Adrenal gland (tissue), 9 donors: ENCODE measurements at regions not wholly inside any gene's neighbourhood (a gene's known extent, or its start where the extent isn't known, plus 50 kb on each side); places are given as distances from the start of the nearest gene placed in this dataset.

Experiments used
- DNase-seq, 7 donors: peaks; one replicate each; pipeline ENCODE4 v3.0.0-alpha.2; 2019 to 2020
- H3K27ac ChIP-seq, 5 donors: fragments of 200-600 bp; sonication (generic) in 4 of 5; 1 replicate in 3 of 5; 2 replicates in 2 of 5; pipeline versions ENCODE4 v1.5.1 to v1.8.0; 2016 to 2020; ENCODE audit warnings: mild to moderate bottlenecking in 1 of 5
- H3K27me3 ChIP-seq: fragments of 200-600 bp; 2 replicates; pipeline ENCODE4 v1.8.0; 2021
- H3K36me3 ChIP-seq, 2 donors: fragments of 200-600 bp; replicated peaks in 1 of 2; 1 replicate in 1 of 2; 2 replicates in 1 of 2; pipeline versions ENCODE4 v1.5.1 to v1.8.0; 2018 to 2022
- H3K4me1 ChIP-seq, 2 donors: fragments of 200-600 bp; replicated peaks in 1 of 2; 1 replicate in 1 of 2; 2 replicates in 1 of 2; pipeline versions ENCODE4 v1.5.1 to v1.8.0; 2018 to 2021
- H3K4me3 ChIP-seq, 4 donors: fragments of 200-600 bp; sonication (generic) in 3 of 4; one replicate each; pipeline ENCODE4 v1.5.1; 2016 to 2018
- H3K9me3 ChIP-seq, 3 donors: fragments of 200-600 bp; sonication (generic) in 1 of 3; replicated peaks in 1 of 3; 1 replicate in 2 of 3; 2 replicates in 1 of 3; pipeline versions ENCODE4 v1.5.1 to v1.8.0; 2016 to 2021
- POLR2A ChIP-seq, 2 donors: fragments of 450-650 bp; IDR thresholded peaks; one replicate each; pipeline ENCODE4 v1.6.1; 2017; ENCODE audit warnings: antibody characterized with exemption in 2 of 2, mild to moderate bottlenecking in 2 of 2, moderate library complexity in 1 of 2
- WGBS, 4 donors: extraction: QIAGEN DNeasy Blood & Tissue Kit in 2 of 4; methylation state at CpG; one replicate each; pipeline versions ENCODE4 v1.1.5 to v1.1.7; 2013 to 2017; 5-methylcytosine and 5-hydroxymethylcytosine counted together
- intact Hi-C, 2 donors: fragments of 100-400 bp; cut with DNase I; formaldehyde crosslinking; loops; one replicate each; pipeline versions ENCODE4 v1.14.1 to v1.15.0; 2022 to 2023
- TF ChIP-seq, protein P1 (sequence below), 6 experiments: fragments of 450-650 bp in 4 of 6; fragments of 200-600 bp in 2 of 6; sonication (generic) in 1 of 6; IDR thresholded peaks; 1 replicate in 5 of 6; 2 replicates in 1 of 6; pipeline versions ENCODE4 v1.5.1 to v1.8.0; 2016 to 2021; ENCODE audit warnings: antibody characterized with exemption in 6 of 6, mild to moderate bottlenecking in 2 of 6, moderate library complexity in 1 of 6
- donor health status: healthy with polysubstance abuse.
- donor health status: Bipolar disorder and iron deficiency.
- donor health status: DM: yes; HTN: yes; CAD: no.
- donor health status: DM: no; HTN: no; CAD: no.
- donor health status: DM: no; HTN: no; CAD: no.

DNA sequence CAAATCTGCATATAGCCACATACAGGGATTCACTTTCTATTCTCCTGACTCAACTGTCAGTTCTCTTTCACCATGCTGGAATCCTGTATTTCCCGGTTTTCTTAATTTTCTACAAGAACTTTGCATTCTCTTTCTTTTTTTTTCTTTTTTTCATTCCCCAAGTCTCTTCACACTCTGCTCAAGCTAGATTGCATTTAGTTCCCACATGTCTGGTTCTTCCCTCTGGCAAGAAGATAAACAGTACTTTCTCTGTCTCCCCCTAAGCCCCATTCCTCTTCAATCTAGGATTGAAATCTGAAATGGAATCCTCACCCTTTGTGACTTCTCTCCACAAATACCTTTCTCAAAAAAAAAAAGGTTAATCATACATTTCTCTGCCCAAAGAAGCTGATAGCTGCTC lies 64.2 kb upstream of the SLC12A2 start:
- DNase-seq: no peak
- intact Hi-C loops: no loop called here
- 87 to 100% (median 96%) methylated on average over 1 of the region's 1 CpG for WGBS, 4 donors
- no peaks in the 10 kb centered on the region for H3K27me3 ChIP-seq
- no peaks in the 10 kb centered on the region for H3K36me3 ChIP-seq
- H3K4me1 ChIP-seq: peaks cover 0 to 9% of the 10 kb centered on the region in 2 donors
- H3K27ac ChIP-seq: no peak overlapping the region
- no peak for TF ChIP-seq POLR2A (IDR thresholded peaks at IDR 0.05)
- TF ChIP-seq, protein P1, sequence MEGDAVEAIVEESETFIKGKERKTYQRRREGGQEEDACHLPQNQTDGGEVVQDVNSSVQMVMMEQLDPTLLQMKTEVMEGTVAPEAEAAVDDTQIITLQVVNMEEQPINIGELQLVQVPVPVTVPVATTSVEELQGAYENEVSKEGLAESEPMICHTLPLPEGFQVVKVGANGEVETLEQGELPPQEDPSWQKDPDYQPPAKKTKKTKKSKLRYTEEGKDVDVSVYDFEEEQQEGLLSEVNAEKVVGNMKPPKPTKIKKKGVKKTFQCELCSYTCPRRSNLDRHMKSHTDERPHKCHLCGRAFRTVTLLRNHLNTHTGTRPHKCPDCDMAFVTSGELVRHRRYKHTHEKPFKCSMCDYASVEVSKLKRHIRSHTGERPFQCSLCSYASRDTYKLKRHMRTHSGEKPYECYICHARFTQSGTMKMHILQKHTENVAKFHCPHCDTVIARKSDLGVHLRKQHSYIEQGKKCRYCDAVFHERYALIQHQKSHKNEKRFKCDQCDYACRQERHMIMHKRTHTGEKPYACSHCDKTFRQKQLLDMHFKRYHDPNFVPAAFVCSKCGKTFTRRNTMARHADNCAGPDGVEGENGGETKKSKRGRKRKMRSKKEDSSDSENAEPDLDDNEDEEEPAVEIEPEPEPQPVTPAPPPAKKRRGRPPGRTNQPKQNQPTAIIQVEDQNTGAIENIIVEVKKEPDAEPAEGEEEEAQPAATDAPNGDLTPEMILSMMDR (IDR thresholded peaks at IDR 0.05): no peak
- H3K9me3 ChIP-seq: no peaks in the 10 kb centered on the region
- H3K4me3 ChIP-seq: no peak overlapping the region

DNA sequence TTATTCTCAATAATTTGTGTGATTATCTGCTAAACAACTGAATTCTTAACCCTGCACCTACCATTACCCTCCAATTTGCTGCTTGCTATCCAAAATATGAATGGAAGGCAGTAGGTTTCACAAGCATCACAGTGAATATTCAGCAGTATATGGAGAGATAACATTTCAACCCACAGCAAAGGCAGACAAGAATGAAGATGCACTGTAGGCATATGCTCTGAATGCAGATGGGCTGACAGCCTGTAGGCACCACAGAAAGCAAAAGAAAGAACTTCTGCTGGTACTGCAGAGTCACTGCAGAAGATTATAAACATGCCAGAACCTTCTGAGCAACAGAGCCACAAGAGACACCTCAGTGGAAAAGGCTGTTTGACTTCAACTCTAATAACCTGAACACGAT lies 63.6 kb upstream of the SLC12A2 start:
- DNase-seq: no peak
- intact Hi-C loops: no loop called here
- TF ChIP-seq POLR2A (IDR thresholded peaks at IDR 0.05): no peak
- TF ChIP-seq, protein P1 (IDR thresholded peaks at IDR 0.05): no peak
- Histone ChIP-seq H3K4me1 (peaks cover 0 to 9% of the 10 kb centered on the region in 2 donors), H3K4me3 (no peak overlapping the region), H3K36me3 (no peaks in the 10 kb centered on the region), H3K27ac (no peak overlapping the region), H3K27me3 (no peaks in the 10 kb centered on the region), H3K9me3 (no peaks in the 10 kb centered on the region)
- WGBS, 4 donors: 88 to 100% (median 99%) methylated on average over 1 of the region's 1 CpG

DNA sequence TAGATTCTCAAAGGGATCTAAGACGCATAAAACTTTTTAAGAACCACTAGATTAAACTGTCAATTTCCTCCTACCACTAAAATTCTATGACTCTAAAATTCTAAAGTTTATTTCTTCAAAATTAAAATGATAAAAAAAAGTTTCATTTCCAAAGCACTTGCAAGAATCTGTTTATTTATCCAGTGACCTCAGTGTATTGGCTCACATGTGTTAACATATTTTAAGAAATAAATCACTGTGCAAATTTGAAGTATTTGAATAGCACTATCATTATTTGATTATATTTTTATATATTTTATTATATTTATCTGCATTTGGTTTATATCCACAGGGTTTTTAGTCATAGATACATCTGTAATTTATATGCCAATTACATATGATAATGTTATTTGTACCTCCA lies 62.2 kb upstream of the SLC12A2 start:
- intact Hi-C loops: no loop called here
- no peak overlapping the region for H3K27ac ChIP-seq

More for the DNA sequence above, 62.2 kb upstream of the SLC12A2 start:
- no peaks in the 10 kb centered on the region for H3K4me1 ChIP-seq
- H3K36me3 ChIP-seq: no peaks in the 10 kb centered on the region
- no peaks in the 10 kb centered on the region for H3K27me3 ChIP-seq
- TF ChIP-seq POLR2A (IDR thresholded peaks at IDR 0.05): no peak
- TF ChIP-seq, protein P1 (IDR thresholded peaks at IDR 0.05): no peak
- no peak overlapping the region for H3K4me3 ChIP-seq
- H3K9me3 ChIP-seq: no peaks in the 10 kb centered on the region
- DNase-seq: no peak
- 82 to 93% (median 84%) methylated on average over 1 of the region's 1 CpG for WGBS, 4 donors
